ENCODE measurements at regions not wholly inside any gene's neighbourhood (a gene's known extent, or its start where the extent isn't known, plus 50 kb on each side); places are given as distances from the start of the nearest gene placed in this dataset.

DNA sequence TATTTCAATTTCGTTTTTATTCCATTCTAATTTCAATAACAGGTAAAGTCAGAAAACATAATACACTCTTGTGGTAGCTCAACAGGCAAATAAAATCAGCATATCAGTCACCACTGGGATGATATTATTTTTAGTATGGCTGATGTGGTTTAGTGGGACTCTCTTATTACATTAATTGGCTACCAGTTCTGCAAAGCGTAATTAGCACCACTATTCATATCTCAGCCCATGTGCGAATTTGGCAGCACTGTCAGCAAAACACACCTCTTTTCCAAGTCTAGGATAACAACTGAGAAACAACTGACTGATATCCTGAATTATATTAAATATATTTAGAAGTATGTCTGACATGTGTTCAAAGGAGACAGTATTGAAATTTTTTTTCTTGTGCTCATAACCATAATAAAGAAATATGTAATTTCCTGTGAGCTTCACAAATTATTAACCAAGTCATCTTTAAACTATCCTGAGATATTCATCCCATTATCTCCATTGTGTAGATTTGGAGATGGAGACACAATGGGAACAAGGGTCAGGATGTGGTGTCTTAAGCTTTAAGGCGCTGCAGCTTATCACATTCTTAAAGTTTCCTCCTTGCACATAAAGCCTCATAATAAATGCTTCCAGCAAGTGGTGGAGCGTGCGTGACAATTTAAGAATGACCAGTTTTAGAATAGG, 212.4 kb downstream of the TLE1 start:
- CTCF ChIA-PET, result no interaction called here
- DNase-seq (ENCODE audit: low read depth, low spot score), result no peak
- intact Hi-C loops (cut with micrococcal nuclease; ENCODE audit: unreplicated experiment), result no loop called here
- POLR2A ChIA-PET, result no interaction called here
- TF ChIP-seq, protein P1, sequence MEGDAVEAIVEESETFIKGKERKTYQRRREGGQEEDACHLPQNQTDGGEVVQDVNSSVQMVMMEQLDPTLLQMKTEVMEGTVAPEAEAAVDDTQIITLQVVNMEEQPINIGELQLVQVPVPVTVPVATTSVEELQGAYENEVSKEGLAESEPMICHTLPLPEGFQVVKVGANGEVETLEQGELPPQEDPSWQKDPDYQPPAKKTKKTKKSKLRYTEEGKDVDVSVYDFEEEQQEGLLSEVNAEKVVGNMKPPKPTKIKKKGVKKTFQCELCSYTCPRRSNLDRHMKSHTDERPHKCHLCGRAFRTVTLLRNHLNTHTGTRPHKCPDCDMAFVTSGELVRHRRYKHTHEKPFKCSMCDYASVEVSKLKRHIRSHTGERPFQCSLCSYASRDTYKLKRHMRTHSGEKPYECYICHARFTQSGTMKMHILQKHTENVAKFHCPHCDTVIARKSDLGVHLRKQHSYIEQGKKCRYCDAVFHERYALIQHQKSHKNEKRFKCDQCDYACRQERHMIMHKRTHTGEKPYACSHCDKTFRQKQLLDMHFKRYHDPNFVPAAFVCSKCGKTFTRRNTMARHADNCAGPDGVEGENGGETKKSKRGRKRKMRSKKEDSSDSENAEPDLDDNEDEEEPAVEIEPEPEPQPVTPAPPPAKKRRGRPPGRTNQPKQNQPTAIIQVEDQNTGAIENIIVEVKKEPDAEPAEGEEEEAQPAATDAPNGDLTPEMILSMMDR (IDR thresholded peaks at IDR 0.05), result no peak
- TF ChIP-seq TCF7L2 (IDR thresholded peaks at IDR 0.05; ENCODE audit: low read depth, low read length) (no peak), POLR2AphosphoS5 (IDR thresholded peaks at IDR 0.05; ENCODE audit: low read depth, low read length) (no peak), SIN3A (IDR thresholded peaks at IDR 0.05; ENCODE audit: borderline replicate concordance, insufficient read depth, low read depth, low read length) (no peak)
- TF ChIP-seq, protein P2, sequence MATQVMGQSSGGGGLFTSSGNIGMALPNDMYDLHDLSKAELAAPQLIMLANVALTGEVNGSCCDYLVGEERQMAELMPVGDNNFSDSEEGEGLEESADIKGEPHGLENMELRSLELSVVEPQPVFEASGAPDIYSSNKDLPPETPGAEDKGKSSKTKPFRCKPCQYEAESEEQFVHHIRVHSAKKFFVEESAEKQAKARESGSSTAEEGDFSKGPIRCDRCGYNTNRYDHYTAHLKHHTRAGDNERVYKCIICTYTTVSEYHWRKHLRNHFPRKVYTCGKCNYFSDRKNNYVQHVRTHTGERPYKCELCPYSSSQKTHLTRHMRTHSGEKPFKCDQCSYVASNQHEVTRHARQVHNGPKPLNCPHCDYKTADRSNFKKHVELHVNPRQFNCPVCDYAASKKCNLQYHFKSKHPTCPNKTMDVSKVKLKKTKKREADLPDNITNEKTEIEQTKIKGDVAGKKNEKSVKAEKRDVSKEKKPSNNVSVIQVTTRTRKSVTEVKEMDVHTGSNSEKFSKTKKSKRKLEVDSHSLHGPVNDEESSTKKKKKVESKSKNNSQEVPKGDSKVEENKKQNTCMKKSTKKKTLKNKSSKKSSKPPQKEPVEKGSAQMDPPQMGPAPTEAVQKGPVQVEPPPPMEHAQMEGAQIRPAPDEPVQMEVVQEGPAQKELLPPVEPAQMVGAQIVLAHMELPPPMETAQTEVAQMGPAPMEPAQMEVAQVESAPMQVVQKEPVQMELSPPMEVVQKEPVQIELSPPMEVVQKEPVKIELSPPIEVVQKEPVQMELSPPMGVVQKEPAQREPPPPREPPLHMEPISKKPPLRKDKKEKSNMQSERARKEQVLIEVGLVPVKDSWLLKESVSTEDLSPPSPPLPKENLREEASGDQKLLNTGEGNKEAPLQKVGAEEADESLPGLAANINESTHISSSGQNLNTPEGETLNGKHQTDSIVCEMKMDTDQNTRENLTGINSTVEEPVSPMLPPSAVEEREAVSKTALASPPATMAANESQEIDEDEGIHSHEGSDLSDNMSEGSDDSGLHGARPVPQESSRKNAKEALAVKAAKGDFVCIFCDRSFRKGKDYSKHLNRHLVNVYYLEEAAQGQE (IDR thresholded peaks at IDR 0.05; ENCODE audit: insufficient read depth in 1 of 2, low read depth in 2 of 2, low read length in 1 of 2), result no peak
- no peak for ATAC-seq
- Histone ChIP-seq H3K9me3 (ENCODE audit: control insufficient read depth, insufficient read depth, low read depth, low read length) (no peaks in the 10 kb centered on the region), H3K4me3 (ENCODE audit: low read depth in 2 of 2, low read length in 2 of 2) (no peak overlapping the region), H3K4me1 (ENCODE audit: control insufficient read depth, insufficient read depth, low read length) (no peaks in the 10 kb centered on the region), H3K36me3 (ENCODE audit: control insufficient read depth, insufficient read depth, low read length) (no peaks in the 10 kb centered on the region), H3K27me3 (ENCODE audit: control insufficient read depth, insufficient read depth, low read length) (no peaks in the 10 kb centered on the region), H3K27ac (ENCODE audit: low read length) (no peak overlapping the region)
- in situ Hi-C loops (cut with HindIII; ENCODE audit: low pct_unique_long_range_greater_than_20kb, low sequenced_read_pairs), result no loop called here
- BruUV-seq (replicated peaks), result no TSS peak

DNA sequence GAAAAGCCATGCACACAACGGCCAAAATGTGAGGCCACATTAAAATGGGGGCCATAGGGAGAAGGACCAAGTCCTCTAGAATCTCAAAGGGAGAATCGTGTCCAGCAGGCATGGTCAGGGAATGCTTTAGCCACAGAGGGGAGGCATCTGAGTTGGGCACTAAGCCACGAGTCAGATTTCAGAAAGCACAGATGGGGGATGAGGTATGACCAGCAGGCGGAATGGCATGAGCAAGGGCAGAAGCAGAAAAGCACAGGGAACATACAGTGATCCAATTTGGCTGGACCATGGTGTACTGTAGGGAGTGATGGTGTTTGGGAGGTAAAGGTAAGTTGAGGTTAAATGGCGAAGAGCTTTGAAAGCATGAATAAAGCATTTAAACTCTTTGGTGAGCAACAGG, 214.6 kb downstream of the TLE1 start:
- BruUV-seq (replicated peaks), result no TSS peak
- Histone ChIP-seq H3K36me3 (ENCODE audit: control insufficient read depth, insufficient read depth, low read length) (no peaks in the 10 kb centered on the region), H3K27ac (ENCODE audit: low read length) (no peak overlapping the region), H3K4me3 (ENCODE audit: low read depth in 2 of 2, low read length in 2 of 2) (no peak overlapping the region), H3K9me3 (ENCODE audit: control insufficient read depth, insufficient read depth, low read depth, low read length) (no peaks in the 10 kb centered on the region), H3K4me1 (ENCODE audit: control insufficient read depth, insufficient read depth, low read length) (no peaks in the 10 kb centered on the region), H3K27me3 (ENCODE audit: control insufficient read depth, insufficient read depth, low read length) (no peaks in the 10 kb centered on the region)
- ATAC-seq (no peak), DNase-seq (ENCODE audit: low read depth, low spot score) (no peak)
- in situ Hi-C loops (cut with HindIII; ENCODE audit: low pct_unique_long_range_greater_than_20kb, low sequenced_read_pairs), result no loop called here
- ChIA-PET POLR2A (no interaction called here), CTCF (no interaction called here)
- TF ChIP-seq TCF7L2 (IDR thresholded peaks at IDR 0.05; ENCODE audit: low read depth, low read length), result no peak
- no peak for TF ChIP-seq SIN3A (IDR thresholded peaks at IDR 0.05; ENCODE audit: borderline replicate concordance, insufficient read depth, low read depth, low read length)
- TF ChIP-seq, protein P1 (IDR thresholded peaks at IDR 0.05), result no peak
- no peak for TF ChIP-seq POLR2AphosphoS5 (IDR thresholded peaks at IDR 0.05; ENCODE audit: low read depth, low read length)
- intact Hi-C loops (cut with micrococcal nuclease; ENCODE audit: unreplicated experiment), result no loop called here

Measured in Panc1 (cell line).